GM12873 (cell line): ENCODE measurements at regions not wholly inside any gene's neighbourhood (a gene's known extent, or its start where the extent isn't known, plus 50 kb on each side); places are given as distances from the start of the nearest gene placed in this dataset.

Experiments
- TF ChIP-seq, protein P1 (sequence below): IDR thresholded peaks from 2 replicates; pipeline ENCODE4 v1.5.1; 2012; ENCODE audit warnings: low read depth, mild to moderate bottlenecking, moderate library complexity, low read length, control low read depth; ENCODE audit not compliant: insufficient read depth; ENCODE audit errors: missing control alignments

DNA sequence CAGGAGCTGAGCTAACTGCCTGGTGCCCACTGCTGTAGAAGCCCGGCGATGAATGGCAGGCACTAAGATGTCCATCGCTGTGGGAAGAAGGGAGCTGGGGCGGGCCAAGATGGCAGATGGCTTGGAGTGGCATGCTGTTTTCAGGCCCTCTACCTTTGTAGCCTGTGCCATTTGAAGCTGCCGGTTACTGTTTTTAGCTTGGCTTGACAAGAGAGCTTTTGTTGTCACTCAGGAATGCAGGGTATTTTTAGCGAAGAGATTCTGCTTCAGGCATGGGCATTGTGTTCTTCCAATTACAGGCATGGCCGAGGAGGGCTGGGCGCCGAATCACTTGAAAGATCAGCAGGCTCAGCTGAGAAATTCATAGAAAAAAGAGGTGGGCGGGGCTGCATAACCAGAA is 348.7 kb downstream of the RPS6KC1 start:
- TF ChIP-seq, protein P1, sequence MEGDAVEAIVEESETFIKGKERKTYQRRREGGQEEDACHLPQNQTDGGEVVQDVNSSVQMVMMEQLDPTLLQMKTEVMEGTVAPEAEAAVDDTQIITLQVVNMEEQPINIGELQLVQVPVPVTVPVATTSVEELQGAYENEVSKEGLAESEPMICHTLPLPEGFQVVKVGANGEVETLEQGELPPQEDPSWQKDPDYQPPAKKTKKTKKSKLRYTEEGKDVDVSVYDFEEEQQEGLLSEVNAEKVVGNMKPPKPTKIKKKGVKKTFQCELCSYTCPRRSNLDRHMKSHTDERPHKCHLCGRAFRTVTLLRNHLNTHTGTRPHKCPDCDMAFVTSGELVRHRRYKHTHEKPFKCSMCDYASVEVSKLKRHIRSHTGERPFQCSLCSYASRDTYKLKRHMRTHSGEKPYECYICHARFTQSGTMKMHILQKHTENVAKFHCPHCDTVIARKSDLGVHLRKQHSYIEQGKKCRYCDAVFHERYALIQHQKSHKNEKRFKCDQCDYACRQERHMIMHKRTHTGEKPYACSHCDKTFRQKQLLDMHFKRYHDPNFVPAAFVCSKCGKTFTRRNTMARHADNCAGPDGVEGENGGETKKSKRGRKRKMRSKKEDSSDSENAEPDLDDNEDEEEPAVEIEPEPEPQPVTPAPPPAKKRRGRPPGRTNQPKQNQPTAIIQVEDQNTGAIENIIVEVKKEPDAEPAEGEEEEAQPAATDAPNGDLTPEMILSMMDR, result no peak

DNA sequence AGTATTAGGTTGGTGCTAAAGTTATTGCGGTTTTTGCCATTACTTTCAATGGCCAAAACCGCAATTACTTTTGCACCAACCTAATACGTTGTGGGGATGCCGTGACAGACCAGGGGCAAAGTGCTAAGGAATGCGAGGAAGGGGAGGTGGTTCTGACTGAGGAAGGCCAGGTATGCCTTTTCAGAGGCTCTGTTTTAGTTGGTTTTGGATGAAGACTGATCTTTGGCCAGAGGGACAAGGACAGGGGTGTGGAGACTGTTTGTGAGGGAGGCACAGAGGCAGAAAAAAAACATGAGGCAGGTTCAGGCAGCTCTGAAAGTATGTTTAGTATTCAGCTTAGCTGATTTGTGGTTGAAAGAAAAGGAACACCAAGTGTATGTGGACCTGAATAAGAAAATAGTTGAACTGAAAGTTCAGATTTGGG is 358.2 kb downstream of the RPS6KC1 start:
- TF ChIP-seq, protein P1, result no peak

DNA sequence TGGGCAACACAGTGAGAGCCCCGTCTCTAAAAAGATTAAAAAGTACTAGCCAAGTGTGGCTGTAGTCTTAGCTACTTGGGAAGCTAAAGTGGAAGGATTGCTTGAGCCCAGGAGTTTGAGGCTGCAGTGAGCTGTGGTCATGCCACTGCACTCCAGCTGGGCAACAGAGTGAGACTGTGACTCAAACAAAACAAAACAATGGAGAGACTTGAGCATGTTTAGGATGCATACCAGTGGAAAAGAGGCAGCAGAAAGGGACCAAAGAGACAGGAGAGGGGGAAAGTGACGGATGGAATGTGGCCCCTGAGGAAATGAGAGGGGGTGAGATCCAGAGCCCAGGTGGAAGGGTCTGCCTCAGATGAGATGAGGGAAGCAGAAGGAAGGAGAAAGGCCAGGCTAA is 358.9 kb downstream of the RPS6KC1 start:
- TF ChIP-seq, protein P1, result no peak

DNA sequence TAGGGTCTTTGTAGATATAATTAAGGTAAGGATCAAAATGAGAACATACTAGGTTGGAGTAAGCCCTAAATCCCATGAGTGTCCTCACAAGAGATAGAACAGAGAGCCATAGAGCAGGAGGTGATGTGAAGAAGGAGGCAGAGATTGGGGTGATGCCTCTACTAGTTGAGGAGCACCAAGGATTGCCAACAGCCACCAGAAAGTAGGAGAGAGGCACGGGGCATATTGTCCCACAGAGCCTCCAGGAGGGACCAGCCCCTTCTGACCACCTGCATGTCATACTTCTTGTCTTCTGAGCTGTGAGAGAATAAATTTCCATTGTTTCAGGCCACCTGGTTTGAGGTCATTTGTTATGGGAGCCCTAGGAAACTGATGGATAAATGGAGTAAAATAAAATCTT is 363.3 kb downstream of the RPS6KC1 start:
- TF ChIP-seq, protein P1, result no peak

DNA sequence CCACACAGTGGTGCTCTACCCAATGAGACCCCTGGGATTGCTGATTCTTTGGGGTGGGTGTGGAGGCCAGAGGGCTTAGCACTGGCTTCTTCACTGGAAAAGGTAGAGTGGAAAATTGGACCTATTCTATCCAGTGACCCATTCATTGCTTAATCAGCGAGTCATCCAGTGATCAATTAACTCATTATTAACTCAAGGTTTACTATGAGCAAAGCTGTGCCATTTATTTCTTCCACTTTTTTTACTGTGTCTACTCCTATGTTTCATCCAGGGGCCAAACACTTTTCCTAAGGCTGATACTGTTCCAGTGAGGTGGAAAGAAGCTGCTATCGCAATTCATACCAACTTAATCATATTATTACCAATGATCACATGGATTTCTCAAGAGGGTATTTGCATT is 363.9 kb downstream of the RPS6KC1 start:
- TF ChIP-seq, protein P1, result no peak

GRCh38 chr1:213415691-213416380 is 364.8 kb downstream of the RPS6KC1 start:
- TF ChIP-seq, protein P1, result no peak

GRCh38 chr1:213416461-213417224 is 365.6 kb downstream of the RPS6KC1 start:
- TF ChIP-seq, protein P1, result no peak
